Ovary (tissue), 3 donors: ENCODE measurements at regions not wholly inside any gene's neighbourhood (a gene's known extent, or its start where the extent isn't known, plus 50 kb on each side); places are given as distances from the start of the nearest gene placed in this dataset.

Experiments
- CTCF ChIP-seq, 3 donors: fragments of 450-650 bp in 2 of 3; fragments of 200-600 bp in 1 of 3; IDR thresholded peaks; one replicate each; pipeline versions ENCODE4 v1.5.1 to v1.8.0; 2016 to 2022; ENCODE audit warnings: antibody characterized with exemption in 3 of 3, mild to moderate bottlenecking in 1 of 3
- EP300 ChIP-seq: sonication (generic); formaldehyde crosslinking; IDR thresholded peaks from one replicate; pipeline ENCODE4 v1.6.1; 2017; ENCODE audit warnings: antibody characterized with exemption
- POLR2A ChIP-seq: fragments of 450-650 bp; IDR thresholded peaks from one replicate; pipeline ENCODE4 v1.6.1; 2017; ENCODE audit warnings: antibody characterized with exemption, mild to moderate bottlenecking, moderate library complexity
- donor health status: DM: no; HTN: no; CAD: no.

- TF ChIP-seq CTCF (IDR thresholded peaks at IDR 0.05) (no peak), POLR2A (no peak), EP300 (no peak)
Measured at GRCh38 chr1:22349362-22350043, 102.1 kb upstream of the ZBTB40 start.
